ENCODE measurements at regions not wholly inside any gene's neighbourhood (a gene's known extent, or its start where the extent isn't known, plus 50 kb on each side); places are given as distances from the start of the nearest gene placed in this dataset.

DNA sequence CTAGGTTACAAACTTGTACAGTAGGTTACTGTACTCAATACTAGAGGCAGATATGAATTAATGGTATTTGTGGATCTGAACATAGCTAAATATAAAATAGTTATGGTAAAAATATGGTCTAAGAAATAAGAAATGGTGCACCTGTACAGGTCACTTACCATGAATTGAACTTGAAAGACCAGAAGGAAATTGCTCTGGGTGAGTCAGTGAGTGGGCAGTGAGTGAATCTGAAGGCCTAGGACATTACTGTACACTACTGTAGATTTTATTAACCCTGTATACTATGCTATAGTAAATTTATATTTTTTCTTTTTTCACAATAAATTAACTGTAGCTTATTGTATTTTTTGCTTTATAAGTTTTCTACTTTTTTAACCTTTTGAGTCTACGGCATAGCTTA, 1020.4 kb downstream of the CDH18 start:
- TF ChIP-seq, protein P1, sequence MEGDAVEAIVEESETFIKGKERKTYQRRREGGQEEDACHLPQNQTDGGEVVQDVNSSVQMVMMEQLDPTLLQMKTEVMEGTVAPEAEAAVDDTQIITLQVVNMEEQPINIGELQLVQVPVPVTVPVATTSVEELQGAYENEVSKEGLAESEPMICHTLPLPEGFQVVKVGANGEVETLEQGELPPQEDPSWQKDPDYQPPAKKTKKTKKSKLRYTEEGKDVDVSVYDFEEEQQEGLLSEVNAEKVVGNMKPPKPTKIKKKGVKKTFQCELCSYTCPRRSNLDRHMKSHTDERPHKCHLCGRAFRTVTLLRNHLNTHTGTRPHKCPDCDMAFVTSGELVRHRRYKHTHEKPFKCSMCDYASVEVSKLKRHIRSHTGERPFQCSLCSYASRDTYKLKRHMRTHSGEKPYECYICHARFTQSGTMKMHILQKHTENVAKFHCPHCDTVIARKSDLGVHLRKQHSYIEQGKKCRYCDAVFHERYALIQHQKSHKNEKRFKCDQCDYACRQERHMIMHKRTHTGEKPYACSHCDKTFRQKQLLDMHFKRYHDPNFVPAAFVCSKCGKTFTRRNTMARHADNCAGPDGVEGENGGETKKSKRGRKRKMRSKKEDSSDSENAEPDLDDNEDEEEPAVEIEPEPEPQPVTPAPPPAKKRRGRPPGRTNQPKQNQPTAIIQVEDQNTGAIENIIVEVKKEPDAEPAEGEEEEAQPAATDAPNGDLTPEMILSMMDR (IDR thresholded peaks at IDR 0.05) = no peak
- TF ChIP-seq POLR2AphosphoS5 (IDR thresholded peaks at IDR 0.05) (no peak), POLR2A (IDR thresholded peaks at IDR 0.05) (no peak), EP300 (IDR thresholded peaks at IDR 0.05) (no peak)
